ENCODE measurements at regions not wholly inside any gene's neighbourhood (a gene's known extent, or its start where the extent isn't known, plus 50 kb on each side); places are given as distances from the start of the nearest gene placed in this dataset.

- Histone ChIP-seq H3K36me3 (replicated peaks) (no peaks in the 10 kb centered on the region), H3K4me3 (ENCODE audit: low read depth, low read length) (no peak overlapping the region), H3K27me3 (replicated peaks) (no peaks in the 10 kb centered on the region), H3K27ac (no peak overlapping the region)
- no peak for DNase-seq
- in situ Hi-C loops (cut with HindIII; ENCODE audit: low pct_ligation_motif_present, low sequenced_read_pairs): no loop called here
- no peak for TF ChIP-seq CTCF (IDR thresholded peaks at IDR 0.05; ENCODE audit: low read depth, low read length, missing control alignments)
Observed at GRCh38 chr12:59973515-59973914, 377.7 kb downstream of the SLC16A7 start.

GRCh38 chr12:59977779-59978178 lies 381.9 kb downstream of the SLC16A7 start:
- no peaks in the 10 kb centered on the region for H3K27me3 ChIP-seq (replicated peaks)
- no peak overlapping the region for H3K27ac ChIP-seq
- no peak for DNase-seq
- in situ Hi-C loops (cut with HindIII; ENCODE audit: low pct_ligation_motif_present, low sequenced_read_pairs): no loop called here
- no peaks in the 10 kb centered on the region for H3K36me3 ChIP-seq (replicated peaks)
- no peak for TF ChIP-seq CTCF (IDR thresholded peaks at IDR 0.05; ENCODE audit: low read depth, low read length, missing control alignments)
- H3K4me3 ChIP-seq (ENCODE audit: low read depth, low read length): no peak overlapping the region

- H3K27me3 ChIP-seq (replicated peaks): no peaks in the 10 kb centered on the region
- no peak for DNase-seq
- no peak overlapping the region for H3K4me3 ChIP-seq (ENCODE audit: low read depth, low read length)
- H3K27ac ChIP-seq: no peak overlapping the region
- no peaks in the 10 kb centered on the region for H3K36me3 ChIP-seq (replicated peaks)
- no peak for TF ChIP-seq CTCF (IDR thresholded peaks at IDR 0.05; ENCODE audit: low read depth, low read length, missing control alignments)
- in situ Hi-C loops (cut with HindIII; ENCODE audit: low pct_ligation_motif_present, low sequenced_read_pairs): no loop called here
Observed at GRCh38 chr12:59980476-59980875, 384.6 kb downstream of the SLC16A7 start.

GRCh38 chr12:59999291-59999690 lies 403.5 kb downstream of the SLC16A7 start:
- H3K36me3 ChIP-seq (replicated peaks): no peaks in the 10 kb centered on the region
- no peak for DNase-seq
- in situ Hi-C loops (cut with HindIII; ENCODE audit: low pct_ligation_motif_present, low sequenced_read_pairs): no loop called here
- H3K27me3 ChIP-seq (replicated peaks): no peaks in the 10 kb centered on the region
- H3K4me3 ChIP-seq (ENCODE audit: low read depth, low read length): no peak overlapping the region
- TF ChIP-seq CTCF (IDR thresholded peaks at IDR 0.05; ENCODE audit: low read depth, low read length, missing control alignments): no peak
- no peak overlapping the region for H3K27ac ChIP-seq

GRCh38 chr12:60010486-60010885 lies 414.7 kb downstream of the SLC16A7 start:
- H3K27ac ChIP-seq: no peak overlapping the region
- no peak overlapping the region for H3K4me3 ChIP-seq (ENCODE audit: low read depth, low read length)
- in situ Hi-C loops (cut with HindIII; ENCODE audit: low pct_ligation_motif_present, low sequenced_read_pairs): no loop called here
- no peaks in the 10 kb centered on the region for H3K36me3 ChIP-seq (replicated peaks)
- no peak for TF ChIP-seq CTCF (IDR thresholded peaks at IDR 0.05; ENCODE audit: low read depth, low read length, missing control alignments)
- no peak for DNase-seq
- H3K27me3 ChIP-seq (replicated peaks): no peaks in the 10 kb centered on the region

GRCh38 chr12:60012659-60013058 lies 416.8 kb downstream of the SLC16A7 start:
- H3K4me3 ChIP-seq (ENCODE audit: low read depth, low read length): no peak overlapping the region
- no peaks in the 10 kb centered on the region for H3K36me3 ChIP-seq (replicated peaks)
- in situ Hi-C loops (cut with HindIII; ENCODE audit: low pct_ligation_motif_present, low sequenced_read_pairs): no loop called here
- no peak for TF ChIP-seq CTCF (IDR thresholded peaks at IDR 0.05; ENCODE audit: low read depth, low read length, missing control alignments)
- DNase-seq: no peak
- H3K27me3 ChIP-seq (replicated peaks): no peaks in the 10 kb centered on the region
- H3K27ac ChIP-seq: no peak overlapping the region

Data from brain microvascular endothelial cell (primary cell).